PFSK-1 (cell line): ENCODE measurements at regions not wholly inside any gene's neighbourhood (a gene's known extent, or its start where the extent isn't known, plus 50 kb on each side); places are given as distances from the start of the nearest gene placed in this dataset.

Experiments used
- FOXP2 ChIP-seq: optimal IDR thresholded peaks from 2 replicates; pipeline ENCODE3; 2011; ENCODE audit warnings: borderline replicate concordance, control low read depth, inconsistent platforms; ENCODE audit not compliant: insufficient read depth; ENCODE audit errors: extremely low read length, extremely low read depth
- POLR2AphosphoS5 ChIP-seq: IDR thresholded peaks from 2 replicates; pipeline ENCODE4 v1.6.1; 2012; ENCODE audit warnings: low read depth, mild to moderate bottlenecking, control low read depth, low read length, moderate library complexity
- SIN3A ChIP-seq: IDR thresholded peaks from 2 replicates; pipeline ENCODE4 v1.6.1; 2012; ENCODE audit warnings: mild to moderate bottlenecking, low read length, moderate library complexity, borderline replicate concordance; ENCODE audit not compliant: insufficient read depth
- TAF1 ChIP-seq: IDR thresholded peaks from 2 replicates; pipeline ENCODE4 v1.6.1; 2012; ENCODE audit warnings: low read length, control low read depth, borderline replicate concordance; ENCODE audit not compliant: insufficient read depth
- TF ChIP-seq, protein P1 (sequence below), 2 experiments: IDR thresholded peaks; 2 replicates each; pipeline versions ENCODE4 v1.6.1 to v1.8.0; 2011 to 2012; ENCODE audit warnings: low read depth in 2 of 2, low read length in 2 of 2, control low read depth in 1 of 2, inconsistent platforms in 1 of 2, mild to moderate bottlenecking in 1 of 2, moderate library complexity in 1 of 2; ENCODE audit not compliant: insufficient read depth in 1 of 2

DNA sequence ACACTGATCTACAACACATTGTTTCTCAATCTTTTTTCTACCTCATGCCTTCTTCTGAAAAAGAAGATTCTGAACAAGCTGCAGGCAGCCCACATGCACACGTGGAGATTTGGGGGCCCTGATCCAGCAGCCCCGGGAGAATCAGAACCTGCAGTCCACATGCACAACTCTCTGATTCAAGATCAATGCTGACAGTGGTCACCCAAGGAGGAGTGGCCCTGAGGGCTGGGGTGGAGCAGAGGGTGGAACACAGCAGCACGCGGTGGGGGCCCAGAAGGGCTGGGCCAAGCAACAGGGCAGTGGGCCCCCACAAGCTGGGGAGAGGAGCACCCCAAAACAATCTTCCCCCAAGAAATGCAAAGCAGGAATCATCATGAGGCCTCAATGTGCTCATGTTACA is 202.1 kb upstream of the NSMCE3 start:
- TF ChIP-seq, protein P1, sequence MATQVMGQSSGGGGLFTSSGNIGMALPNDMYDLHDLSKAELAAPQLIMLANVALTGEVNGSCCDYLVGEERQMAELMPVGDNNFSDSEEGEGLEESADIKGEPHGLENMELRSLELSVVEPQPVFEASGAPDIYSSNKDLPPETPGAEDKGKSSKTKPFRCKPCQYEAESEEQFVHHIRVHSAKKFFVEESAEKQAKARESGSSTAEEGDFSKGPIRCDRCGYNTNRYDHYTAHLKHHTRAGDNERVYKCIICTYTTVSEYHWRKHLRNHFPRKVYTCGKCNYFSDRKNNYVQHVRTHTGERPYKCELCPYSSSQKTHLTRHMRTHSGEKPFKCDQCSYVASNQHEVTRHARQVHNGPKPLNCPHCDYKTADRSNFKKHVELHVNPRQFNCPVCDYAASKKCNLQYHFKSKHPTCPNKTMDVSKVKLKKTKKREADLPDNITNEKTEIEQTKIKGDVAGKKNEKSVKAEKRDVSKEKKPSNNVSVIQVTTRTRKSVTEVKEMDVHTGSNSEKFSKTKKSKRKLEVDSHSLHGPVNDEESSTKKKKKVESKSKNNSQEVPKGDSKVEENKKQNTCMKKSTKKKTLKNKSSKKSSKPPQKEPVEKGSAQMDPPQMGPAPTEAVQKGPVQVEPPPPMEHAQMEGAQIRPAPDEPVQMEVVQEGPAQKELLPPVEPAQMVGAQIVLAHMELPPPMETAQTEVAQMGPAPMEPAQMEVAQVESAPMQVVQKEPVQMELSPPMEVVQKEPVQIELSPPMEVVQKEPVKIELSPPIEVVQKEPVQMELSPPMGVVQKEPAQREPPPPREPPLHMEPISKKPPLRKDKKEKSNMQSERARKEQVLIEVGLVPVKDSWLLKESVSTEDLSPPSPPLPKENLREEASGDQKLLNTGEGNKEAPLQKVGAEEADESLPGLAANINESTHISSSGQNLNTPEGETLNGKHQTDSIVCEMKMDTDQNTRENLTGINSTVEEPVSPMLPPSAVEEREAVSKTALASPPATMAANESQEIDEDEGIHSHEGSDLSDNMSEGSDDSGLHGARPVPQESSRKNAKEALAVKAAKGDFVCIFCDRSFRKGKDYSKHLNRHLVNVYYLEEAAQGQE (IDR thresholded peaks at IDR 0.05; ENCODE audit: insufficient read depth in 1 of 2, low read depth in 2 of 2, low read length in 2 of 2), result no peak
- TF ChIP-seq SIN3A (no peak), POLR2AphosphoS5 (no peak), TAF1 (no peak), FOXP2 (no peak)

DNA sequence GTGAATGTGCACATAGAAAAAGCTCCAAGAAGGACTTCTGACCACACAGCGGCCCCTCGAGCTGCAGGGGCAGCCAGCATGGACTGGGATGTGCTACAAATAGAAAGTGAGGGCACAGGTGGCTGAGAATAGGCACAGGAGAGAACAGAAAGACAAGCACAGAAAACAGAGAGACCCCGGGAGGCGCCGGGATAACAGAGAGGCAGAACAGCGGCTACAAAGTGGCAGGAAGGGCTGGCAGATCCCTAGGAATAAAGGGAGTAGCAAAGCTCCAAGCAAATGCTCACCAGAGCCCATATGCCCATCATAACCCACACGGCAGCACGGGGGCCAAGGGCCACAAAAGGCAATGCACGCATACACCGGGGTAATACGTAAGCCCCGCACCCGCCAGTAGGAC is 201.7 kb upstream of the NSMCE3 start:
- TF ChIP-seq SIN3A, result no peak
- TF ChIP-seq POLR2AphosphoS5, result no peak
- no peak for TF ChIP-seq FOXP2
- TF ChIP-seq, protein P1 (IDR thresholded peaks at IDR 0.05; ENCODE audit: insufficient read depth in 1 of 2, low read depth in 2 of 2, low read length in 2 of 2), result no peak
- TF ChIP-seq TAF1, result no peak

DNA sequence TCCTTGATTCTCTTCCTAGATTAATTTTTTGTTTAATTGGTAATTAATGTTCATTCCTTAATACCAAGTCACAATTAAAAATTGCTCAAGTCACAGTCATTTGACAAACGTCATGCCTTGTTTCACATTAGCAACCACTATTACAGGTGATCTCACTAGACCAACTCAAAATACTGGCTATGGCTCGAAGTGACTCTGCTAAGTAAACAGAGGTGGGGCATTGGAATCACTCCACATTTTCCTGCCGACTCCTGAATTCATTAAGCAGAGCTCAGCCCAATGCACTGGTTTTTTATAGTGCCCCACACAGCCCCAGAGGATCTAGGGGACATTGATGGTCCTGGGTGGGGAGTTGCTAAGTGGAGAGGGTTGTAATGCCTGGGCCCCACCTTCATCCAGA is 201.2 kb upstream of the NSMCE3 start:
- TF ChIP-seq SIN3A (no peak), FOXP2 (no peak), TAF1 (no peak), POLR2AphosphoS5 (no peak)
- TF ChIP-seq, protein P1 (IDR thresholded peaks at IDR 0.05; ENCODE audit: insufficient read depth in 1 of 2, low read depth in 2 of 2, low read length in 2 of 2), result no peak

DNA sequence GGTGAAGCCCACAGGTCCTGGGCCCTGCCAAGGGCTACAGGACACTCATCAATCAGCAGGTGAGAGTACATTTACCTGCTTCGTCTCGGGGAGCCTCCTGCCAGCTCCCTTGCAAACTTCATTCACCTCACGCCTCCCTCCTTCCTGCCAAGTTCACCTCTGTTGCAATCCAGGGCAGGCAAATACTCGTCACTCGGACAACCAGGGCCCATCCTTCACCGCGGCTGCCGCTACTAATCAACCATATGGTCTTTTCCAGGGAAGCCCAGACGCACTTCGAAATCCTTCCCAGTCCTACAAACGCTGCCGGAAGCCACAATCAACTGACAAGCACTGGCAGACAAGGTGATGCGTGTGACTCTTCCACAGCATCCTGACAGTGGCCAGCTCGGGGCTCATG is 200.7 kb upstream of the NSMCE3 start:
- TF ChIP-seq FOXP2 (no peak), SIN3A (no peak), TAF1 (no peak), POLR2AphosphoS5 (no peak)
- TF ChIP-seq, protein P1 (IDR thresholded peaks at IDR 0.05; ENCODE audit: insufficient read depth in 1 of 2, low read depth in 2 of 2, low read length in 2 of 2), result no peak

DNA sequence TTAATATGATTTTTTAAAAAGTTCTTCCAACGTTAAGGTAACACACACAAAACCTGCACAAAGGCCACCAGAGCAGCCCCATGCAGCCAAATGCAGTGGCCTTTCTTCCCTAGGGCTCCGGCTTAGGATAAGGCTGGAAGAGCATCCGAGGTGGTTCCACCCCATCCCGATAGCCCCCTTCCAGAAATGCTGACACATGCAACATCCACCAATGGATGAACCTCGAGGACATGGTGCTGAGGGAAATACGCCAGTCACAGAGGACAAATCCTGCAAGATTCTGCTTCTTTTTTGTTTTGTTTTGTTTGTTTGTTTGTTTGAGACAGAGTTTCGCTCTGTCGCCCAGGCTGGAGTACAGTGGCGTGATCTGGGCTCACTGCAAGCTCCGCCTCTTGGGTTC is 199.3 kb upstream of the NSMCE3 start:
- no peak for TF ChIP-seq SIN3A
- TF ChIP-seq FOXP2, result no peak
- TF ChIP-seq, protein P1 (IDR thresholded peaks at IDR 0.05; ENCODE audit: insufficient read depth in 1 of 2, low read depth in 2 of 2, low read length in 2 of 2), result no peak
- no peak for TF ChIP-seq POLR2AphosphoS5
- no peak for TF ChIP-seq TAF1
